ENCODE measurements at regions not wholly inside any gene's neighbourhood (a gene's known extent, or its start where the extent isn't known, plus 50 kb on each side); places are given as distances from the start of the nearest gene placed in this dataset.
A peak's percentile ranks its signal among the peaks of the same experiment; 100 is the strongest.

DNA sequence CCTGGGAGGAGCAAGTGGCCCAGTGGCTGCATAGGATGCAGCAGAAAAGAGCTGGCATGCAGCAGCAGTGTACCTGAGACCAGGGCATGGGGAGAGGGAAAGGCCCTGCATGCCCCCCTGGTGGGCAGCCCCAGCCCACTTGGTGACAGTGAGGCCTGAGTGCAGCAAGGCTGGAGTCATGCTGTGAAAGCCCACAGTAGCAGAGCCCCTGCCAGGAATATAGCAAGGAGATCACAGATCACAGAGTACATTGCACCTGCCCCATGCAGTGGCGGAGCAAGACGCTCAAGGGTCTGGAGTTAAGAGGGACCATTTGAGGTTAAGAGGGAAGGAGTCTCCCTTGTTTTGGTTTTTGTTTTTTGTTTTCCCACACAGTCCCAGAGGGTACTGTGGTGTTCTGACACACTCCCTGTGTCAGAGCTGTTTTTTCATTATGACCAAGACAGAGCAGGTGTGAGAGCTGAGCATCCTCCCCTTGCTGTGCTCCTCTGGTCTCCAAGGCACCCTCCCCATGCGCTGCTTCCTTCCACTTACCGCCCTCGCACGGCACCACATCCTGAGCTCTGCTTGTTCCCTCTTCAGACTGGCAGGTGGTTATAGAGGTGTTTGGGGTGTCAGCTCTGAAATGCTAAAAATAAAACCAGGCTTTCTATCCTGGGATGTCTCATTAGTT is 85.0 kb upstream of the UBL3 start:
- peak; percentile 32 to 43 for DNase-seq (ENCODE audit: extremely low read depth in 1 of 2, low read depth in 1 of 2)

- DNase-seq (ENCODE audit: extremely low read depth in 1 of 2, low read depth in 1 of 2) = no peak
These were observed 84.3 kb upstream of the UBL3 start for GRCh38 chr13:29934531-29935308.

- no peak for DNase-seq (ENCODE audit: extremely low read depth in 1 of 2, low read depth in 1 of 2)
These were observed 83.0 kb upstream of the UBL3 start for GRCh38 chr13:29933401-29933800.

- no peak for DNase-seq (ENCODE audit: extremely low read depth in 1 of 2, low read depth in 1 of 2)
These were observed 81.3 kb upstream of the UBL3 start for GRCh38 chr13:29931696-29932095.

- DNase-seq (ENCODE audit: extremely low read depth in 1 of 2, low read depth in 1 of 2) = no peak
These were observed 78.8 kb upstream of the UBL3 start for GRCh38 chr13:29929062-29929847.

- no peak for DNase-seq (ENCODE audit: extremely low read depth in 1 of 2, low read depth in 1 of 2)
These were observed 75.7 kb upstream of the UBL3 start for GRCh38 chr13:29926098-29926476.

DNA sequence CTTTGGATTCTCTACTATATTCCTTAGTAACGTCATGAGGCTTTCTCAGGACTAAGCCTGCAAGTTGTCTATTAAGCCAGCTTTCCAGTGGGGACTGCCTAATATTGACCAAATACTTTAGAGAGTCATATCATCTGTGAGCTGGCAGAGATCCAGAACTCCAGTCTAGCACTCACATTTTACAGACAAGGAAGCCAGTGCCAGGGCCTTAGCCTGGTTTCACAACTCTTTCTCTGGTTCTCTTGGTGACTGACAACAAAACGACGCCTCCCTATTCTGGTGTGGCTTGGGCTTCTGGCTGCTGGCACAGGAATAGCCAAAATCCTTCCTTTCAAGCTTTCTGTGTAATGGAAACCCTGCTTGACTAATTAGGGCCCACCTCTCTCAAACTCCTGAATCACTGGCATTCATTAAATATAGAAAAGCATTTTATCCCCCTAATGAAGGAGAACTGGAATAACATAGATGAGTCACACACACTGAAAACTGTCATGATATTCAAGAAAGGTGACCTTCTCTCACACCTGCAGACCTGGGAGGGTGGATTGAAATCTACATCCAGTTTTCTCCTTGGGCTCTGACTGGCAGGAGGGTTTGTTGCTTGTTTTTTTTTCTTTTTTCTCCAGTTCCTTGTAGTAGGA is 75.2 kb upstream of the UBL3 start:
- no peak for DNase-seq (ENCODE audit: extremely low read depth in 1 of 2, low read depth in 1 of 2)

- DNase-seq (ENCODE audit: extremely low read depth in 1 of 2, low read depth in 1 of 2) = no peak
These were observed 74.3 kb upstream of the UBL3 start for GRCh38 chr13:29924482-29925350.

GRCh38 chr13:29923554-29924481 is 73.4 kb upstream of the UBL3 start:
- peak; percentile 26 to 30 for DNase-seq (ENCODE audit: extremely low read depth in 1 of 2, low read depth in 1 of 2)

- DNase-seq (ENCODE audit: extremely low read depth in 1 of 2, low read depth in 1 of 2) = no peak
These were observed 72.5 kb upstream of the UBL3 start for GRCh38 chr13:29922896-29923295.

GRCh38 chr13:29922281-29922821 is 71.9 kb upstream of the UBL3 start:
- DNase-seq (ENCODE audit: extremely low read depth in 1 of 2, low read depth in 1 of 2) = no peak

DNA sequence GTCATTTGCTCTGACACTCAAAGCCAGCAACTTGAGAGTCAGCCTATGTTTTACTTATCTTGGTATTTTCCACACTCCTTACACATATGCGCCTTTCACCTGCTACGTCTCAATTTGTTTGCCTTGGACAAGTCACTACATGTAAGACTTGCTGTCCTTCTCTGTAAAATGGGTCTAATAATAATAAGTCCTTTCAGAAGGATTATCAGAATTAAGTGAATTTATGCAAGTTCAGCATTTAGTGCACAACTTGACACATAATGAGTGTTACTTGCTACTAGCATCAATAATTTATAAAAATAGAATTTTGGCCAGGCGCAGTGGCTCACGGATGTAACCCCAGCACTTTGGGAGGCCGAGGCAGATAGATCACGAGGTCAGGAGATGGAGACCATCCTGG is 71.1 kb upstream of the UBL3 start:
- no peak for DNase-seq (ENCODE audit: extremely low read depth in 1 of 2, low read depth in 1 of 2)

DNA sequence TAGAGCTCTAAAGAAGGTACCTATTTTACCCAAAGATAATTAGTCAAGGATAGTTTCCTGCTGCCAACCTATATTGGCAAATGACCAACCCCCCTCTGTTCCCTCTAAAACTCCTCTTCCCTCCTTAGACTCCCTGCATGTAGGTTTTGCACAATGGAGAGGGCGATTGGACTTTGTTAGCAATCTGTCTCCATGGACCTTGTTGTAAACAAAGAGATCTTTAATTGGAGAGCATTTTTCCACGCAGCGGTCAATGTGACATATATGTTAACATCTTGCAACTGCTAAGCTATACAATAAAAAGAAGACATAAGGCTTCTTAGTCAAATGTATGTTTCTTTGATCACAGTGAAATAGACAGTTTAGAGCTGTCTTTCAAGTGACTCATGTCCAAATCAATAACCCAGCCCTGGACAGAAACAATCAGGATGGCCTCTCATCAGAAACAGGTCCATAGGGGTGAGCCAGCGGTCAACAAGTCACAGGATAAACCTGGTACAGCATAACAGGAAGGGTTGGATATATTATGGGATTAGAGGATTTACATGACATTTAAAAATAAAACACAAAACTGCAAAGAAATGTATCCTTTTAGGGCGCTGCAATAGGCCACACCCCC is 69.7 kb upstream of the UBL3 start:
- no peak for DNase-seq (ENCODE audit: extremely low read depth in 1 of 2, low read depth in 1 of 2)

- DNase-seq (ENCODE audit: extremely low read depth in 1 of 2, low read depth in 1 of 2) = no peak
These were observed 68.4 kb upstream of the UBL3 start for GRCh38 chr13:29918845-29919244.

- no peak for DNase-seq (ENCODE audit: extremely low read depth in 1 of 2, low read depth in 1 of 2)
These were observed 67.2 kb upstream of the UBL3 start for GRCh38 chr13:29917650-29918049.

DNA sequence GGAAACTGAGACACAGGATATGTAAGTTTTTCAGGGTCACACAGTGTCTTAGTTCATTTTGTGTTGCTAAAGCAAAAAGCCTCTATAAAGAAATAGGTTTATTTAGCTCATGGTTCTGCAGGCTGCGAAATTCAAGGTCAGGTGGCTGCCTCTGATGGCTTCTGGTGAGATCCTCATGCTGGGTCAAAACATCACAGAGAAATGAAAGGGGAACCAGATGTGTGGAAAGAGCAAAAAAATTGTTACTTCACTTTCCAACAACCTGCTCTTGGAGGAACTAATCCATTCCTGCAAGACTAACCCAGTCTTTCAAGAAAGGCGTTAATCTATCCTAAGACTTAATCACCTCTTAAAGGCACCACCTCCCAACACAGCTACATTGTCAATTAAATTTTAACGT is 64.2 kb upstream of the UBL3 start:
- DNase-seq (ENCODE audit: extremely low read depth in 1 of 2, low read depth in 1 of 2) = no peak

DNA sequence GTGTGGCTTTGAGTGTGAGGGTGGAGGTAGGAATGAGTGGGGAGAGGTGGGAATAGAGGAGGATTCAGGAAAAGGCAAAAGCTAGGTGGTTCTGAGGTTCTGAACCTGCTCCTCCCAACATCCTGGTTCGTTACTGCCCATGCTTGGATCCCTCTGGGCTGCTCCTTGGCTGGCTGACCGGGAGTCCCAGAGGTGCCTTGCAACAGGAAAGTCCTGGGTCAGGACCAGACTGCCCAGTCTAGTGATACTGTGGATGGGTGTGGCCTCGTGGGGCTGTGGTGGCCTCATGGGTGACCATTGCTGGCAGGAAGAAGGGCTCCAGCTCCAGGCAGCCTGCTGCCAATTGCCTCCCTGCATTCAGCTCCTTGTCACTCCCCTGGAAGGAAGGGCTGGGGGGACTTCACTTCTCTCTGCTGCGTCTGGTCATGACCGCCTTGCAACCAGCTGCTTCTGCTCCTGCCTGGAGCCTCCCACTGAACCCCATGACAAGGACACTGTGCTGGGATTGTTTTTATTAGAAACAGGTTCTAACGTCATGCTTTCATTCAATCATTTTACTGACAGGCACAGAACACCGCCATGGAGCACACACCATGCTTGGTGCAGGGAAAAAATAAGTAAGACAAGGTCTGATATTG is 61.5 kb upstream of the UBL3 start:
- no peak for DNase-seq (ENCODE audit: extremely low read depth in 1 of 2, low read depth in 1 of 2)
